Pancreas (tissue), 10 donors: ENCODE measurements at regions not wholly inside any gene's neighbourhood (a gene's known extent, or its start where the extent isn't known, plus 50 kb on each side); places are given as distances from the start of the nearest gene placed in this dataset.
A peak's percentile ranks its signal among the peaks of the same experiment; 100 is the strongest.

Experiments
- ATAC-seq, 4 donors: fragments of 200-7000 bp; cut with Tn5 transposase; one replicate each; pipeline versions ENCODE4 v1.8.0 to v1.9.1; 2020; ENCODE audit warnings: mild to moderate bottlenecking in 4 of 4, moderate library complexity in 4 of 4
- DNase-seq, 6 donors: peaks; one replicate each; pipeline ENCODE4 v3.0.0-alpha.2; 2020
- FAIRE-seq: peaks from 2 replicates; lab custom pipeline; 2012; peaks lifted over from hg19 to GRCh38; lab: Jason Lieb, UNC
- H3K27ac ChIP-seq, 4 donors: fragments of 200-600 bp; sonication (generic); 1 replicate in 3 of 4; 2 replicates in 1 of 4; pipeline versions ENCODE4 v1.5.0 to v1.8.0; 2020
- H3K27me3 ChIP-seq, 4 donors: fragments of 200-600 bp; one replicate each; pipeline ENCODE4 v1.8.0; 2021
- H3K36me3 ChIP-seq, 3 donors: fragments of 200-600 bp; sonication (generic) in 1 of 3; one replicate each; pipeline versions ENCODE4 v1.5.0 to v1.8.0; 2020 to 2021
- H3K4me1 ChIP-seq, 3 donors: fragments of 200-600 bp; one replicate each; pipeline ENCODE4 v1.8.0; 2021
- H3K4me3 ChIP-seq, 4 donors: fragments of 200-600 bp; sonication (generic) in 2 of 4; one replicate each; pipeline versions ENCODE4 v1.5.0 to v1.8.0; 2020 to 2021
- H3K9me3 ChIP-seq, 4 donors: fragments of 200-600 bp; one replicate each; pipeline ENCODE4 v1.8.0; 2021
- CTCF ChIP-seq, 4 donors: fragments of 200-600 bp; sonication (generic) in 3 of 4; IDR thresholded peaks; one replicate each; pipeline versions ENCODE4 v1.5.0 to v1.8.0; 2021; ENCODE audit warnings: antibody characterized with exemption in 4 of 4
- WGBS, 2 donors: extraction: QIAGEN DNeasy Blood & Tissue Kit; methylation state at CpG; one replicate each; pipeline ENCODE4 v1.1.7; 2013; 5-methylcytosine and 5-hydroxymethylcytosine counted together
- intact Hi-C, 3 donors: fragments of 100-400 bp; cut with DNase I; formaldehyde crosslinking; loops; one replicate each; pipeline versions ENCODE4 v1.11.1 to v1.14.2; 2022
- donor health status: healthy with polysubstance abuse.
- donor health status: DM: no; HTN: no; CAD: no; lungs with moderate emphysema.
- donor health status: DM: no; HTN: no; CAD: no.
- donor health status: control.
- donor health status: control.
- donor health status: Bipolar disorder and iron deficiency.
- donor health status: DM: yes; HTN: yes; CAD: no.
- donor health status: DM: no; HTN: no; CAD: no.
- donor health status: DM: no; HTN: no; CAD: no.
- donor health status: DM: yes; HTN: yes; CAD: no.

- H3K36me3 ChIP-seq = no peaks in the 10 kb centered on the region
- FAIRE-seq = no peak
- H3K4me1 ChIP-seq = no peaks in the 10 kb centered on the region
- no peak overlapping the region for H3K27ac ChIP-seq
- 27 to 68% methylated on average over 1 of the region's 1 CpG for WGBS, 2 donors
- H3K4me3 ChIP-seq = no peak overlapping the region
- DNase-seq = no peak
- TF ChIP-seq CTCF (IDR thresholded peaks at IDR 0.05) = no peak
- no peaks in the 10 kb centered on the region for H3K27me3 ChIP-seq
- intact Hi-C loops = loop anchor here in 1 of 3 donors (10.0 kb wide), 1 partner anchor 57 kb away; no protein-coding TSS in a partner anchor
- ATAC-seq = no peak
- H3K9me3 ChIP-seq = no peaks in the 10 kb centered on the region
Measured at GRCh38 chr18:53971331-53971730, 253.1 kb downstream of the MBD2 start.

- no peaks in the 10 kb centered on the region for H3K27me3 ChIP-seq
- ATAC-seq (no peak), DNase-seq (no peak), FAIRE-seq (no peak)
- no peaks in the 10 kb centered on the region for H3K4me1 ChIP-seq
- no peaks in the 10 kb centered on the region for H3K9me3 ChIP-seq
- 67 to 73% methylated on average over 3 of the region's 3 CpGs for WGBS, 2 donors
- H3K27ac ChIP-seq = no peak overlapping the region
- no peak for TF ChIP-seq CTCF (IDR thresholded peaks at IDR 0.05)
- H3K36me3 ChIP-seq = no peaks in the 10 kb centered on the region
- no peak overlapping the region for H3K4me3 ChIP-seq
- intact Hi-C loops = no loop called here
Measured at GRCh38 chr18:53952700-53953099, 271.8 kb downstream of the MBD2 start.

GRCh38 chr18:53950545-53950944 is 273.9 kb downstream of the MBD2 start:
- Histone ChIP-seq H3K27ac (no peak overlapping the region), H3K36me3 (no peaks in the 10 kb centered on the region), H3K27me3 (no peaks in the 10 kb centered on the region), H3K4me1 (no peaks in the 10 kb centered on the region), H3K4me3 (no peak overlapping the region), H3K9me3 (no peaks in the 10 kb centered on the region)
- no peak for ATAC-seq
- TF ChIP-seq CTCF (IDR thresholded peaks at IDR 0.05) = no peak
- FAIRE-seq = no peak
- intact Hi-C loops = no loop called here
- 63 to 68% methylated on average over 1 of the region's 1 CpG for WGBS, 2 donors
- no peak for DNase-seq

- no peaks in the 10 kb centered on the region for H3K9me3 ChIP-seq
- H3K27me3 ChIP-seq = no peaks in the 10 kb centered on the region
- no peaks in the 10 kb centered on the region for H3K36me3 ChIP-seq
- H3K4me3 ChIP-seq = no peak overlapping the region
- FAIRE-seq = no peak
- H3K4me1 ChIP-seq = no peaks in the 10 kb centered on the region
- TF ChIP-seq CTCF (IDR thresholded peaks at IDR 0.05) = no peak
- no peak for ATAC-seq
- DNase-seq = no peak
- no peak overlapping the region for H3K27ac ChIP-seq
- intact Hi-C loops = no loop called here
Measured at GRCh38 chr18:53948991-53949390, 275.5 kb downstream of the MBD2 start.

GRCh38 chr18:53947092-53947640 is 277.3 kb downstream of the MBD2 start:
- no peak overlapping the region for H3K4me3 ChIP-seq
- H3K36me3 ChIP-seq = no peaks in the 10 kb centered on the region
- 20 to 32% methylated on average over 5 of the region's 5 CpGs for WGBS, 2 donors
- intact Hi-C loops = no loop called here
- no peak overlapping the region for H3K27ac ChIP-seq
- TF ChIP-seq CTCF (IDR thresholded peaks at IDR 0.05) = no peak
- H3K9me3 ChIP-seq = no peaks in the 10 kb centered on the region
- FAIRE-seq = no peak
- ATAC-seq = peak in 1 of 4 donors; percentile 73
- no peaks in the 10 kb centered on the region for H3K4me1 ChIP-seq
- no peaks in the 10 kb centered on the region for H3K27me3 ChIP-seq
- no peak for DNase-seq
